GM19239 (cell line): ENCODE measurements at regions not wholly inside any gene's neighbourhood (a gene's known extent, or its start where the extent isn't known, plus 50 kb on each side); places are given as distances from the start of the nearest gene placed in this dataset.

Source experiments
- DNase-seq: peaks from one replicate; pipeline ENCODE4 v3.0.0; 2011; ENCODE audit warnings: low spot score; ENCODE audit not compliant: insufficient read length
- FAIRE-seq: peaks from 2 replicates; lab custom pipeline; 2011; peaks lifted over from hg19 to GRCh38; lab: Jason Lieb, UNC

DNA sequence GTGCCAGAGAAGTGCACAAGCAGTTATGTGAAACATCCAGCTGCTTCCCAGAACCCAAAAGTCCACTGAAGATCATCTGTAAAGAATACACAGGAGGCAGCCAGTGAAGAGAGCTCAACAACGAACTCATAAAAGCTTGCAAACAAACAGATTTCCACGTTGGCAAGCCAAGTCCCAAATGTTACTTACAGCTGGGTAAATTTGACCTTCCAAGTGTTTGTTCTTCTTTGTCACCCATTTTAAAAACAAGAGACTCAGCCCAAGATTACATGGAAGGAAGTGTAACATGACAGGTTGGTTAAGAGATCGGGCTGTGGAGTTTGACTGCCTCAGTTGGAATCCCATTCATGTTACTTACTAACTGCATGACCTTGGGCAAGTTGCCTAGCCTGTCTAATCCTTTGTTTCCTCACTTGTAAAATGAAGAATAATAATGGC is 174.9 kb upstream of the PAPPA start:
- no peak for FAIRE-seq
- DNase-seq, result no peak

- FAIRE-seq, result no peak
Measured at GRCh38 chr9:115980054-115980453, 173.5 kb upstream of the PAPPA start.

GRCh38 chr9:115980502-115980901 is 173.1 kb upstream of the PAPPA start:
- no peak for FAIRE-seq
- DNase-seq, result no peak

More at GRCh38 chr9:115980054-115980453, 173.5 kb upstream of the PAPPA start:
- no peak for DNase-seq

DNA sequence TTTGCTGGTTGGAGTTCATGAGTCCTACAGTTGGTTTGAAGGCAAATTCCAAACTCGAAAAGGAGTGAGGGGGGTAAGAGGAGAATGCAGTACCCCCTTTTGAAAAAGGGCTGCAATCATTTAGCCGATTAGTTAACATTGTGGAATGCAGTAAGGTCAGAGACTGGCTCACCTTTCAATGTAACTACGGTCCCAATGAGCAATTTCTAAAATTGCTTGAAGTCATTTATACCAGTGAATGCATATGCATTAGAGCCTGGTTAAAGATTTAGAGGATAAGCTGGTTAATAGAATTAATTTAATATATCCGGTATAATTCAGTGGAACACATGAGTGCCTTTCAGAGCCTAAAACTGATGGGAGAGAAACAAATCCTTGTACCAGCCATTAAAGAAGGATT is 172.6 kb upstream of the PAPPA start:
- FAIRE-seq, result no peak
- DNase-seq, result no peak

- DNase-seq, result no peak
- FAIRE-seq, result no peak
Measured at GRCh38 chr9:115983366-115983765, 170.2 kb upstream of the PAPPA start.

GRCh38 chr9:115985657-115986056 is 167.9 kb upstream of the PAPPA start:
- FAIRE-seq, result no peak

GRCh38 chr9:115986508-115986907 is 167.1 kb upstream of the PAPPA start:
- FAIRE-seq (no peak), DNase-seq (no peak)

More at GRCh38 chr9:115985657-115986056, 167.9 kb upstream of the PAPPA start:
- no peak for DNase-seq

DNA sequence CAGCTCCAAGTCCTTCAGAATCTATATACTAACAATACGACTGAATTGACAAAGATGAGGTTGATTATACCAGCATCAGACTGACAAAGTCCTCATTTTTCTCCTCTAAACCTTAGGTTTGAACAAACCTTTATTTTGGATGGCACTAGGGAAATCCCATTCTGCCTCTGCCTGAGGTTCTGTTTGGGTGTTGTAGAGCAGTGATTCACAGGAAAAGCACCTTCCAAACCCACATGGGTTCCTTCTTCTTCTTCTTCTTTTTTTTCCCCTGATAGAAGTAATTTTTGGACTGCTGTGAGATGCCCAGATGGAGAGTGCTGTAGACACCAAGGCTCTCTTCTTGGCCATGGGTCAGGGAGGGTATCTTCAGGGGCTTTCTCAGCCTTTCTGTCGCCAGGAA is 164.9 kb upstream of the PAPPA start:
- no peak for DNase-seq
- no peak for FAIRE-seq

- no peak for FAIRE-seq
- no peak for DNase-seq
Measured at GRCh38 chr9:115989831-115990230, 163.8 kb upstream of the PAPPA start.

GRCh38 chr9:115992834-115993233 is 160.8 kb upstream of the PAPPA start:
- DNase-seq, result no peak
- no peak for FAIRE-seq

DNA sequence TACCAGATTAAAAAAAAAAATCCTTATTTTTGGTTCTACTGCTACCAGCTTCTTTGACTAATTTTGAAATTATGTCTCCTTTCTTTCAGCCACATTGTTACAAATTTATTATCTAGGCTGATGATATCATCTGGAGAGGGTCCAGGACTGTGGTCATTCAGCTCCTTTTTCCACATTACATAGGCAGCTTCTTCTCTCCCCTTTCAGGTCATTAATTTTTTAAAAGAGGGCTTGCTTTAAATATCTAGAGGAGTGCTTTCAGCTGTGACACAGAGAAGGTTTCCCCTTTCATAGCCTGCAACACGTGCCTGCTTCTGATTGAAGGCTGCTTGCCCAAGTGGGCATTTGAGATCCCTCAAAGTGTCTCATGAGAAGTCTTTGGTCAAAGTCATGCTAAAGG is 155.7 kb upstream of the PAPPA start:
- FAIRE-seq (no peak), DNase-seq (no peak)

GRCh38 chr9:115998666-115999065 is 154.9 kb upstream of the PAPPA start:
- no peak for FAIRE-seq
- no peak for DNase-seq

DNA sequence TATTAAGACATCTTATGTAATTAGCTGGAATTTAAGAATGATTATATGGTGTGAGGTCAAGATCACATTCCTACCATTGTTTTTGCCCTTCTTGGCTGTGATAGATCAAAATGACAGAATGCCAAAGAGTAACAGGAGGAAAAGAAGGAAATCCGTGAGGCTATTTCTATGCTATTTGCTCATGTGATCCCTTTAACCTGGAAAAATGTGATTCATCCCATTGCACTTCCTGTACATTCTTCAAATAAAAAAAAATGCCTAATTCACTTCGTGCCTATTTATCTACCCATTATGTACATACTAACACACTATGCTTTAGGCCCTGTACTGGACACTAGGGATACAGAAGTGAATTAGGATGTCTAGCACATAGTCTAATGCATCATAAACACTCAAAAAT is 154.1 kb upstream of the PAPPA start:
- FAIRE-seq (no peak), DNase-seq (no peak)

GRCh38 chr9:116000748-116001329 is 152.8 kb upstream of the PAPPA start:
- no peak for FAIRE-seq

DNA sequence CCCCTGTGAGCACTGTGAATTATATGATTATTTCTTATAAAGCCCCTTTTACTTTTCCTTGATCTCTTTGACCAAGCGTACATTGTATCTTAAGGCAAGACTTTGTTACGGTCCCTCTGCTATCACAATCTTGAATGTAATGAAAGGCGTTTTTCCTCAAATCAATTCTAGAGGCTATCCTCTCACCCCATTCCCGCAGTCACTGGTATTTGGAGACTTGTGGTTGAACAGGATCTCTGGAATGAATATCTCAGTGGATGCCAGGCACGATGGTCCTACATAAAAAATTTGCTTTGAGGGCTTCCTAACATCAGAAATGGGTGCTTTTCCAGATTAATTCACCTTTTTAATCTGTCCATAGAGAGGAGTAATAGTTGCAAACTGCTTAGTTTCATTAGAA is 151.4 kb upstream of the PAPPA start:
- DNase-seq (no peak), FAIRE-seq (no peak)

More at GRCh38 chr9:116000748-116001329, 152.8 kb upstream of the PAPPA start:
- no peak for DNase-seq

DNA sequence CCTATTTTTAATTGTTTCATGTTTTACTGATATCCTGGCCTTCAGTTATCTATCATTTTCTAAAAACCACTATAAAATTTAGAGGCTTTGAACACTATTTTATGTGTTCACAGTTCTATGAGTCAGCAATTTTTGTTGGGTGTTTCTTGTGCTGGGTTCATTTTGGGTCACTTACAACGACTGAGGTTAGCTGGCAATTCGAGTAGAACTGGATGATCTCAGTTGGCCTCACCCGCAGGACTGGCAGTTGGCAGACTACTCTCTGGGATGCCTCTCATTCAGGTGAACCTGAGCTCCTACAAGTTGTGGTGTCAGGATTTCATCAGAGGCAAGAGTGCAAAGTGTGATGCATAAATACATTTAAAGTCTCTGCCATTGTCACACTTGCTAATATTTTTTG is 151.0 kb upstream of the PAPPA start:
- DNase-seq (no peak), FAIRE-seq (no peak)

DNA sequence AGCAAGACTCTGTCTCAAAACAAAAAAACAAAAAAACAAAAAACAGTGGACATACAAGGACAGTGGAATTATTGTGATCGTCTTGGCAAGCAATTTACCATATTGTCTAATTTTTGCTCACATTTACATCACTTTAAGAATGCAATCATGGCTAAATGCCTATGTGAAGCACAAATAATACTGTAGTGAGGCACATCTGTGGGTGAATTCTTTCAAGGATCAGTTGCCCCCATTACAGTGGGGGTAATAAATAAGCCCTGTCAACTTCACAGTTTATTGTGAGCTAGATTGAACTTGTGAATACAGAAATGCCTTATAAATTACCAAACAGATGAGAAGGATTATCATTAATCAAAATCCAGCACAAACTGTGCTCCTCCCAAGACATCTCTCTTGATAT is 150.2 kb upstream of the PAPPA start:
- DNase-seq (no peak), FAIRE-seq (no peak)

GRCh38 chr9:116005205-116005604 is 148.4 kb upstream of the PAPPA start:
- FAIRE-seq, result no peak
- no peak for DNase-seq

DNA sequence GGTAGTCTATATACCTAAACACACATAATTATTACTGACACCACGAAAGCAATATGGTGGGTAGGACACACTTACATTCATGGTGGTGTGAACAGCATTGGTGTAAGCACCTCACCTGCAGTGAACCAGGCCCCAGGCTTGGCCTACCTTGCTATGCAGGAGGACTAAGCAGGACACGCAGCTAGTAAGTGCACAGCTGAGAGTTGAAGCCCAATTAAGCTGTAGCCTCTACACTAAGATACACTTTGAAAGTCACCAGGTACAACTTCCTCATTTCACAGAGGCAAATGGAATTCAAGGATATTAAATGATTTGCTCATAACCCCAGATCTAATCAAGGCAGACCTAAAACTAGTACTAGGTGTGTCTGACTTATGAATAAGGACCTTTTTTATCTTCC is 145.8 kb upstream of the PAPPA start:
- no peak for DNase-seq
- FAIRE-seq, result no peak

DNA sequence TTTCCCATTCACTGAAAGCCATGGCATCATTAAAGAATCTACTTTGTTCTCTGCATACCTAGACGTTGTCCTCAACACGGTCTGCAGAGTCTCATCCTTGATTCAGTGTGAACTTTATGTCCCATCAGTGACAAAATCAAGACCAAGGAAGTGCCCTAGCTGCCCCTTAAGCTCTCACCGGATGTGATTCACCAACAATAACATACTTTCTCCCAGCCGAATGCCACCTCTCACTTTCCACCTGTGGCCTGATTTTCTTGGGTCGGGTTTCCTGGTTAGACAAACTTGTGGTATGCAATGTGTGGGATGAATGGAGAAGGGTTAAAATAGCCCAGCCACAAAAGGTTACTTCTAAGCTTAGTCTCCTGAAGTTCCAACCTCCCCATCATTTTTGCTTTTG is 145.3 kb upstream of the PAPPA start:
- FAIRE-seq (no peak), DNase-seq (no peak)

- FAIRE-seq, result no peak
- DNase-seq, result no peak
Measured at GRCh38 chr9:116009420-116009819, 144.2 kb upstream of the PAPPA start.

GRCh38 chr9:116015855-116016254 is 137.7 kb upstream of the PAPPA start:
- DNase-seq, result no peak
- no peak for FAIRE-seq

DNA sequence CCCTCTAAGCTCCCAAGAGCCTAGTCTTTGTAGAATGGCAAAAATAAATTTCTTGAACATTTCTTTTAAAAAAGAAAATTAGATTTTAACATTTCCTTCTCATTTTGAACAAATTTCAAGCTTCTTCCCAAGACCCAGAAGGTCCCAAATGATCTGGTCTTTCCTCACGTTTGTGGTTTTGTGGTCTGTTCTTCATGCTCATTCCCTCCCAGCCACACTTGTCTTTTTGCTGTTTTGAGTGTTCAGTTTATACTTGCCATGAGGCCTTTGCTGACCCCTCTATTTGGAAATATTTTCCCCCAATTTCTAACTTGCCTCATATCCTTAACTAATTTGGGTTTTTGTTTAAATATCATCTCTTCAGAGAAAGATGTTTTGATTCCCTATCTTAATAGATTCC is 133.4 kb upstream of the PAPPA start:
- no peak for FAIRE-seq
- no peak for DNase-seq
